Keratinocyte (primary cell): ENCODE measurements at regions not wholly inside any gene's neighbourhood (a gene's known extent, or its start where the extent isn't known, plus 50 kb on each side); places are given as distances from the start of the nearest gene placed in this dataset.

Source experiments
- CTCF ChIP-seq, 3 experiments: IDR thresholded peaks in 1 of 3; conservative IDR thresholded peaks in 1 of 3; optimal IDR thresholded peaks in 1 of 3; 2 replicates in 2 of 3; 3 replicates in 1 of 3; pipeline versions ENCODE3 to v1.5.1; 2011; ENCODE audit warnings: low read length in 3 of 3, mild to moderate bottlenecking in 3 of 3, moderate library complexity in 2 of 3, control low read depth in 1 of 3, inconsistent platforms in 1 of 3; ENCODE audit not compliant: insufficient read depth in 2 of 3; ENCODE audit errors: extremely low read depth in 1 of 3
- EZH2 ChIP-seq: IDR thresholded peaks from one replicate; pipeline ENCODE4 v1.6.1; 2012; ENCODE audit warnings: inconsistent platforms, mild to moderate bottlenecking, low read length, moderate library complexity

GRCh38 chr3:124352149-124352539 lies 360.2 kb upstream of the ROPN1 start:
- TF ChIP-seq CTCF (optimal IDR thresholded peaks at IDR 0.05 in 1 of 3, IDR thresholded peaks at IDR 0.05 in 1 of 3, conservative IDR thresholded peaks at IDR 0.05 in 1 of 3; ENCODE audit: extremely low read depth in 1 of 3, insufficient read depth in 2 of 3, low read length in 3 of 3) = no peak
- no peak for TF ChIP-seq EZH2
